Activated B cell treated with CpG ODN at 0.5 μM for 24 hours (primary cell): ENCODE measurements at regions not wholly inside any gene's neighbourhood (a gene's known extent, or its start where the extent isn't known, plus 50 kb on each side); places are given as distances from the start of the nearest gene placed in this dataset.

Source experiments
- ATAC-seq: fragments of 200-7000 bp; cut with Tn5 transposase; one replicate; pipeline ENCODE4 v1.10.0; 2021; ENCODE audit warnings: low read depth, mild to moderate bottlenecking, moderate library complexity
- CTCF ChIA-PET: fragments of 350-600 bp; sonication (Branson Sonifier 250); formaldehyde crosslinking; loops from one replicate; lab custom pipeline; 2021; ENCODE audit warnings: antibody characterized with exemption; lab: Charles Lee
- POLR2A ChIA-PET: fragments of 350-600 bp; sonication (Branson Sonifier 250); formaldehyde crosslinking; loops from one replicate; lab custom pipeline; 2021; ENCODE audit warnings: antibody characterized with exemption; lab: Charles Lee
- DNase-seq: peaks from one replicate; pipeline ENCODE4 v3.0.0; 2022
- H3K27ac Mint-ChIP-seq: one replicate; pipeline ENCODE4 v1.8.0; 2020; ENCODE audit warnings: mixed read lengths
- H3K27me3 Mint-ChIP-seq: one replicate; pipeline ENCODE4 v1.8.0; 2021; ENCODE audit warnings: mixed read lengths
- H3K36me3 Mint-ChIP-seq: one replicate; pipeline ENCODE4 v1.8.0; 2021; ENCODE audit warnings: low read depth, mixed read lengths
- H3K4me1 Mint-ChIP-seq: one replicate; pipeline ENCODE4 v1.8.0; 2021; ENCODE audit warnings: mixed read lengths
- H3K4me3 Mint-ChIP-seq: one replicate; pipeline ENCODE4 v1.8.0; 2020; ENCODE audit warnings: mild to moderate bottlenecking, mixed read lengths
- H3K9me3 Mint-ChIP-seq: one replicate; pipeline ENCODE4 v1.8.0; 2020; ENCODE audit warnings: mixed read lengths
- intact Hi-C: fragments of 100-400 bp; cut with micrococcal nuclease; formaldehyde crosslinking; loops from one replicate; pipeline ENCODE4 v1.15.1; 2024
- TF ChIP-seq, protein P1 (sequence below): fragments of 200-600 bp; IDR thresholded peaks from one replicate; pipeline ENCODE4 v1.8.0; 2022; ENCODE audit warnings: antibody characterized with exemption, mild to moderate bottlenecking

- Mint-ChIP-seq H3K9me3 (no peaks in the 10 kb centered on the region), H3K4me3 (no peak overlapping the region), H3K27me3 (peaks cover 6% of the 10 kb centered on the region), H3K36me3 (no peaks in the 10 kb centered on the region), H3K4me1 (peaks cover 7% of the 10 kb centered on the region), H3K27ac (no peak overlapping the region)
- intact Hi-C loops, result no loop called here
- ATAC-seq (no peak), DNase-seq (no peak)
- CTCF ChIA-PET, result no interaction called here
- TF ChIP-seq, protein P1, sequence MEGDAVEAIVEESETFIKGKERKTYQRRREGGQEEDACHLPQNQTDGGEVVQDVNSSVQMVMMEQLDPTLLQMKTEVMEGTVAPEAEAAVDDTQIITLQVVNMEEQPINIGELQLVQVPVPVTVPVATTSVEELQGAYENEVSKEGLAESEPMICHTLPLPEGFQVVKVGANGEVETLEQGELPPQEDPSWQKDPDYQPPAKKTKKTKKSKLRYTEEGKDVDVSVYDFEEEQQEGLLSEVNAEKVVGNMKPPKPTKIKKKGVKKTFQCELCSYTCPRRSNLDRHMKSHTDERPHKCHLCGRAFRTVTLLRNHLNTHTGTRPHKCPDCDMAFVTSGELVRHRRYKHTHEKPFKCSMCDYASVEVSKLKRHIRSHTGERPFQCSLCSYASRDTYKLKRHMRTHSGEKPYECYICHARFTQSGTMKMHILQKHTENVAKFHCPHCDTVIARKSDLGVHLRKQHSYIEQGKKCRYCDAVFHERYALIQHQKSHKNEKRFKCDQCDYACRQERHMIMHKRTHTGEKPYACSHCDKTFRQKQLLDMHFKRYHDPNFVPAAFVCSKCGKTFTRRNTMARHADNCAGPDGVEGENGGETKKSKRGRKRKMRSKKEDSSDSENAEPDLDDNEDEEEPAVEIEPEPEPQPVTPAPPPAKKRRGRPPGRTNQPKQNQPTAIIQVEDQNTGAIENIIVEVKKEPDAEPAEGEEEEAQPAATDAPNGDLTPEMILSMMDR, result no peak
- POLR2A ChIA-PET, result no interaction called here
Observed at GRCh38 chr7:47215640-47216039, 366.3 kb downstream of the TNS3 start.

DNA sequence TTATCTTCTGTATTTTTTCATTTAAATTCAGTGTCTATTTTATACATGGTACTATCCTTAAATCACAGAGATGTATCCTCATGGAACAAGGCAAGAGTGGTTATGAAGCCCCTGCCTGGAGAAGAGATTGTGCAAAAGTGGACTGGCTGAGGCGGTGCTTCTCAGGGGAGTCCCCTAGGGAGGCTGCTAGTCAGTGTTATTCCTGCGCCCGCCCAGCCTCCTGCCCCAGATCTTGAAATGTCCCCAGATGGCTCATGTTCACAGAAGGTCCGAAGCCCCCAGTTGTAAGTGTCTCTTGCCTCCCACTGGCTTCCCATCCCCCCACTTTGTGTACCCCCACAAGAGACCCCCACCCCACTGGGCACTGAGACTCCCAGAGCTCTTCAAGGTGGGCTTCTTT lies 366.9 kb downstream of the TNS3 start:
- no peak overlapping the region for H3K27ac Mint-ChIP-seq
- intact Hi-C loops, result no loop called here
- H3K4me3 Mint-ChIP-seq, result no peak overlapping the region
- no peaks in the 10 kb centered on the region for H3K9me3 Mint-ChIP-seq
- CTCF ChIA-PET, result no interaction called here
- POLR2A ChIA-PET, result no interaction called here
- TF ChIP-seq, protein P1, result no peak
- H3K27me3 Mint-ChIP-seq, result peaks cover 6% of the 10 kb centered on the region
- H3K4me1 Mint-ChIP-seq, result peaks cover 7% of the 10 kb centered on the region
- DNase-seq (no peak), ATAC-seq (no peak)
- H3K36me3 Mint-ChIP-seq, result no peaks in the 10 kb centered on the region

DNA sequence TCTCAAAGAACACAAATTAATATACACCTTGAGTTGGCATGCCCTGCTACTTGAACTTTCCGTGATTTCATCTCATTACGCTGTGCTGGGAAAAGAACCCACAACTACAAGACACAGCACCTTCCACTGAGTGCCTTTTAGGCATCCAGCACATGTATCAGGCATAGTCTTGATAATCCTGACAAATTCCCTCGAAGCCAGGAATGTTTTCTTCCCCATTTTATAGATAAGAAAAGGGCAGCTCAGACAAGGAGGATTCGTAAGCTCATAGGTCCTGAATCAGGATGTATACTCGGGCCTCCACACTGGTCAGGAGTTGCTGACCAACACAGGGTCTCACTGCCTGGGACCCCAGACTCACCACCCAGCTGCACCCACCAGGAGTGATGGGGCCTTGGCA lies 368.6 kb downstream of the TNS3 start:
- POLR2A ChIA-PET, result no interaction called here
- ATAC-seq, result no peak
- Mint-ChIP-seq H3K4me1 (peaks cover 7% of the 10 kb centered on the region), H3K36me3 (no peaks in the 10 kb centered on the region), H3K4me3 (no peak overlapping the region), H3K27me3 (peaks cover 2% of the 10 kb centered on the region), H3K27ac (no peak overlapping the region), H3K9me3 (no peaks in the 10 kb centered on the region)
- TF ChIP-seq, protein P1, result no peak
- CTCF ChIA-PET, result no interaction called here
- intact Hi-C loops, result no loop called here
- no peak for DNase-seq

- ChIA-PET POLR2A (no interaction called here), CTCF (no interaction called here)
- Mint-ChIP-seq H3K4me3 (no peak overlapping the region), H3K27ac (no peak overlapping the region), H3K36me3 (no peaks in the 10 kb centered on the region), H3K27me3 (peaks cover 2% of the 10 kb centered on the region), H3K4me1 (no peaks in the 10 kb centered on the region), H3K9me3 (no peaks in the 10 kb centered on the region)
- DNase-seq, result no peak
- intact Hi-C loops, result no loop called here
- ATAC-seq, result no peak
- TF ChIP-seq, protein P1, result no peak
Observed at GRCh38 chr7:47211519-47211973, 370.4 kb downstream of the TNS3 start.

- TF ChIP-seq, protein P1, result no peak
- Mint-ChIP-seq H3K27ac (no peak overlapping the region), H3K36me3 (no peaks in the 10 kb centered on the region), H3K27me3 (peaks cover 2% of the 10 kb centered on the region), H3K4me1 (no peaks in the 10 kb centered on the region), H3K4me3 (no peak overlapping the region), H3K9me3 (no peaks in the 10 kb centered on the region)
- ChIA-PET POLR2A (no interaction called here), CTCF (no interaction called here)
- DNase-seq (no peak), ATAC-seq (no peak)
- intact Hi-C loops, result no loop called here
Observed at GRCh38 chr7:47210281-47210854, 371.5 kb downstream of the TNS3 start.
